Body of pancreas (tissue), 4 donors: ENCODE measurements at regions not wholly inside any gene's neighbourhood (a gene's known extent, or its start where the extent isn't known, plus 50 kb on each side); places are given as distances from the start of the nearest gene placed in this dataset.

Experiments used
- POLR2A ChIP-seq, 3 donors: fragments of 450-650 bp; IDR thresholded peaks; one replicate each; pipeline ENCODE4 v1.6.1; 2016; ENCODE audit warnings: antibody characterized with exemption in 3 of 3, mild to moderate bottlenecking in 2 of 3
- TF ChIP-seq, protein P1 (sequence below), 7 experiments: fragments of 450-650 bp in 4 of 7; fragments of 200-600 bp in 3 of 7; sonication (generic) in 3 of 7; IDR thresholded peaks; one replicate each; pipeline ENCODE4 v1.5.1; 2016 to 2019; ENCODE audit warnings: antibody characterized with exemption in 7 of 7

GRCh38 chr3:43170553-43170952 is 64.7 kb upstream of the POMGNT2 start:
- TF ChIP-seq, protein P1, sequence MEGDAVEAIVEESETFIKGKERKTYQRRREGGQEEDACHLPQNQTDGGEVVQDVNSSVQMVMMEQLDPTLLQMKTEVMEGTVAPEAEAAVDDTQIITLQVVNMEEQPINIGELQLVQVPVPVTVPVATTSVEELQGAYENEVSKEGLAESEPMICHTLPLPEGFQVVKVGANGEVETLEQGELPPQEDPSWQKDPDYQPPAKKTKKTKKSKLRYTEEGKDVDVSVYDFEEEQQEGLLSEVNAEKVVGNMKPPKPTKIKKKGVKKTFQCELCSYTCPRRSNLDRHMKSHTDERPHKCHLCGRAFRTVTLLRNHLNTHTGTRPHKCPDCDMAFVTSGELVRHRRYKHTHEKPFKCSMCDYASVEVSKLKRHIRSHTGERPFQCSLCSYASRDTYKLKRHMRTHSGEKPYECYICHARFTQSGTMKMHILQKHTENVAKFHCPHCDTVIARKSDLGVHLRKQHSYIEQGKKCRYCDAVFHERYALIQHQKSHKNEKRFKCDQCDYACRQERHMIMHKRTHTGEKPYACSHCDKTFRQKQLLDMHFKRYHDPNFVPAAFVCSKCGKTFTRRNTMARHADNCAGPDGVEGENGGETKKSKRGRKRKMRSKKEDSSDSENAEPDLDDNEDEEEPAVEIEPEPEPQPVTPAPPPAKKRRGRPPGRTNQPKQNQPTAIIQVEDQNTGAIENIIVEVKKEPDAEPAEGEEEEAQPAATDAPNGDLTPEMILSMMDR (IDR thresholded peaks at IDR 0.05) = no peak
- no peak for TF ChIP-seq POLR2A (IDR thresholded peaks at IDR 0.05)
